GM21786 (cell line): ENCODE measurements at regions not wholly inside any gene's neighbourhood (a gene's known extent, or its start where the extent isn't known, plus 50 kb on each side); places are given as distances from the start of the nearest gene placed in this dataset.
"Not testable (repeated sequence)": the region's sequence is repeated elsewhere in the genome, so short reads cannot be mapped to it uniquely, and the experiment has no call there.

Experiments used
- ATAC-seq: cut with Tn5 transposase; IDR thresholded peaks from one replicate; pipeline ENCODE4 v1.9.1; 2021; ENCODE audit not compliant: unreplicated experiment

DNA sequence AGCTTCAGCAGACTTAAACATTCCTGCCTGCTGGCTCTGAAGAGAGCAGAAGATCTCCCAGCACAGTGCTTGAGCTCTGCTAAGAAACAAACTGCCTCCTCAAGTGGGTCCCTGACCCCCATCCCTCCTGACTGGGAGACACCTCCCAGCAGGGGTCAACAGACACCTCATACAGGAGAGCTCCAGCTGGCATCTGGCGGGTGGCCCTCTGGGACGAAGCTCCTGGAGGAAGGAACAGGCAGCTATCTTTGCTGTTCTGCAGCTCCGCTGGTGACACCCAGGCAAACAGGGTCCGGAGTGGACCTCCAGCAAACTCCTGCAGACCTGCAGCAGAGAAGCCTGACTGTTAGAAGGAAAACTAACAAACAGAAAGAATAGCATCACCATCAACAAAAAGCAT, 139.3 kb downstream of the ATXN7L3B start:
- not testable (repeated sequence) for ATAC-seq

DNA sequence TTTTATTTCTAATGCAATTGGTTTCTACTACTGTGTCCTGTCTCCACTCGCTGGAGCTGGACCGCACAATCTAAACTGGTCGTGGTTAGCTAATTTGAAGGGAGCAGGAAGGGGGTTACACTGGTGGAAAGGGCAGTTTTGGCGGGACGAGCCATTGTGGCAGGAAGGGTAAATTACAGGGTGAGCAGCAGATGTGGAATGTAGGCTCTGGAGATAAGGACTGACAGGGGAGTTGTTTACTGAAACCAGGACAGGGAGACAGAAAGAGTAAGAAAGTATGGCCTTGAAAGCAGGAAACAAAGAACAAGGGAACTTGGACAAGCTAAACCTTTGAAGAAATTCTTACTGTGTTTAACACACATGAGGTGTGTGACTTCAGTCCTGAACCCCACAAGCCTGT, 147.8 kb downstream of the ATXN7L3B start:
- no peak for ATAC-seq

DNA sequence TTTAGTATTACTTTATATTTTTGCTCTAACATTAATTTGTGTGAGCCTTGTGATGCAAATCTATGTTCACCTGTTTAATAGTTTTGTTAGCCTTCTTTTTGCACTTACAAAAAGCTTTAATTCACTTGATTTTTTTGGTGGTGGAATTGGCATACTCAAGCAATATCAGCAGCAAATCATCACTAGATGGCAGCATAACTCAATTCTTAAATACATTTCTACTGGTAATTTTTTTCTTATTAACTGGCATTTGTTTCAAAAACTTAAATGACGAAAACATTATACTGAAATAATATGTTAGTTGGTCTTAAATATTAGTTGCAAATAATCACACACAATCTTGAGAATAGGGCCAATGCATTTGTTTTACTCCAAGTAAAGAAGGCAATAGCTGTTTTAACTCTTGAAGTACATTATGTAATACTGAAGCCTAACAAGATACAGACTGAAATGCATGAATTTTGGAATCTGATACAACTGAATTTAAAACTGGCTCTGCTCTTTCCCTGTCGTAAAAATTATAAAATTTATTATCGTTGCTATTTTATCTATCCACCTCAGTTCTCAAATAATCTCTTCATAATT, 151.5 kb downstream of the ATXN7L3B start:
- no peak for ATAC-seq

DNA sequence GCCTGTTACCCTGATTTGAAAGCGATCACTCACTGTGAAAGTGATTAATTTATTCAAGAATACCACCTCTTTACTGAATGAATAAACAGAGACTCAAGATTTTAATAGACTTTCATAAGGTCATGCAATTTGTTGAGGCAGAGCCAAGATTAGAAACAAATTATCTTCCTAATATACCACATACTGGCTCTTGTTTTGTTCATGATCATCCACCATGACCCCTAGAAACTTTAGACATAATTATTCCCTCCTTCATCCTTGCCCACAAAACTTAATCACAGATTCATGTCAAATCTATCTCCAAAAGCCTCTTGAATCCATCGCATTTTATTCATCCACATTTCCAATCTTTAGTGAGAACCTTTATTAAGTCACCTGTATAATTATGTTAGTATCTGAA, 152.3 kb downstream of the ATXN7L3B start:
- ATAC-seq: no peak

DNA sequence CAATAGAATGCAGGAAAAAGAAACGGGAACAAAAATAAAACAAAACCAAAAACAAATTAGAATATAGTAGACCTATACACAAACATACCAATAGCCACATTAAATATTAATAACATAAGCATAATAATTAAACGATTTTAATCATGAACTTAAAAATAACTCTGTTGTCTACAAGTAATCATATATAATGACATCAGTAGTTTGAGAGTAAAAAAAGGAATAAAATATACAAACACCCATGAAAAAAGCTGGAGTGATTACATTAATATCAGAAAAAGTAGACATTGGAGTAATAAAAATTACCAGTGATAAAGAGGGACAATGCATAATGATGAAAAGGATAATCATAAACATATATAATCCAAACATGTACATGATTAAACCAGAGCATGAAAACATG, 181.8 kb downstream of the ATXN7L3B start:
- ATAC-seq: no peak

DNA sequence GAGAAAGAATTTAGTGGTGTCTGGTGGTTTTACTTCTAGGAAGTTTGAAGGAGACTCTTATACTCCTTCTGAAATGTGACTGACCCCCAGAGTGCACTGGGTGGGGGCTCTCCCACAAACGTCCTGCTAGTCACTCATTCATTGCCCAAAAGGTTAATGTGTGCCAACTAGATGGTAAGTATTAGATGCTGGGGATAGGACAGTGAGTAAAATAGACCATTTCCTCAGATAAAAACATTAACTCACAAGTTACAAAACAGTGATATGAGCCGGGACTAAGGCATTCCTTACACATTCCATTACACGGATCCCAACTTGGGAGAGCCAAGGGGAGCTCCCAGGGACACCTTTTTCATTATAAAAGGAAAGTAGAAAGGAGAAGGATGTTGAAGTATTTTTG, 185.1 kb downstream of the ATXN7L3B start:
- no peak for ATAC-seq

DNA sequence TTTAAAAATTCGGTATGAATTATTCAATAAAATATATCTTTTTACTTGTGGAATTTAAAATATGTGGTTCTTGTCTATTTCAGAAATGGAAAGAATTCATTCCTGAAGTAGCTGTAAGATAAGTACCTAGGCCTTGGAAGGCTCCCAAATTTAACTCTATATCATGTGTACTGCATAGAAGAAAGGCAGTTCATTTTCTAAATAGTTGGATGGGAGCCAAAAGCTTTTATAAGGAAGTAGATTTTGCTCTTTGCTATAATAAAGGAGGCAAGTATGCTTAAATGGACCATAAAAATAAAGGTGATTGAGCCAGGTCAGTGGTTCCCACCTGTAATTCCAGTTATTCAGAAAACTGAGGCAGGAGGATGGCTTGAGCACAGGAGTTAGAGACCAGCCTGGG, 187.5 kb downstream of the ATXN7L3B start:
- no peak for ATAC-seq

DNA sequence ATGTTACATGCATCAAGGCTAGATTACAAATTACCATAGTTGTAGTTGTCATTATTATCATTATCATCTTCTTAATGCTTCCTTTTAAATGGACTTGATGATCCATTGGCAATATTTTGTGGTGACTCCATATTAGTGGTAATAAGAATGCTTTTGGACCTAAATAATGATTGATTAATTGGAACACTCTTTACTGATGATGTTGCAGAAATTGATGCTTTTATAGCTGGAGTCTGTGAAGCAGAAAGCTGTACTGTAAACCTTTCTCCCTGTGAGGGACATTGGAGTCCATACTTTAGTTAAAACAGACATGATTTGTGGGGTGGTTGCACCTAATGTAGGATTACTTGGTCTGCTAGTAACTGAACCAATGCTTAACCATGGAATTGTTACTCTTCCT, 190.4 kb downstream of the ATXN7L3B start:
- ATAC-seq: no peak

DNA sequence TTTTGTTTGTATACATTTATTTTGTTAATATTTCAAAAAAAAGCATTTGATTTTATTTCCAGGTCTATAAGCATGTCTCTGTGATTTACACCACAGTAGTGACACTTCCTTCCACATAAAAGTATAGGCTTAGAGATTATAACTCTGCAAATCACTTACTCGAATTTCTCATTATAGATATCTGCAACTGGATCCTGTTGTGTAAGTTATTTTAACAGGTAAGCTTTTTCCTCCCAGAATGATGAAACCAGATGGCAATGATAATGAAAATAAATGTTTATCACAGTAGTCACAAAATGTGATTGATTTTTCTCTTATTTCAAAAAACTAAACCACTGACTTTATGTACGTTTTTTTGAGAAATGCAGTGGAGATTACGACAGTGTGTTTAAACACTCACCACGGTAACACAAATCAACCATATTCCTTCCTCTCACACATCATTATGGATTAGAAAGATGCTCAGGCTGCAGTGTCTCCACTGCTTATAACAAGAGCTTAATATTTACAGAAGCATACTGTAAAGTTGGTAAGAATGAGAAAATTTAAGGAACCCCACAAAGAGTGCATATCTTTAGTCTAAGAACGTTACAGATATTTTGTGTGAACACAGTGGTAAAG, 194.6 kb downstream of the ATXN7L3B start:
- ATAC-seq: no peak

DNA sequence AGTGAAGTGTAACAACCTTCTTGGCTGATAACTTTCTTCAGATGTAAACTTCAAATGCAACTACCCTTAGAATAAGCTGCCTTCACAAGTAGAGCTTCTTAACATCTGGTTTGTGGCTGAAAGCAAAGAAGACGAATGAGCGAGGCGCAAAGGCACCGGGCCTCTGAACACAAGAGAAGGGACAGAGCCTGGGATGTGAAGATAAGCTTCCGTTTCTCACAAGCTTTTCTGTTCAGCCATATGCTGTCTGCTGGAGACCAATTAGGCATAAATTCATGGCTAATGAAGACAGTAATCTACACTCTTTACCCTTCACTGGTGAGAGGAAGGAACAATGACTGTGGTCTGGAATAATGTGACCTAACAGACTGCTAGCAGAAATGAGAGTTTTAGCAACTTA, 195.2 kb downstream of the ATXN7L3B start:
- no peak for ATAC-seq

DNA sequence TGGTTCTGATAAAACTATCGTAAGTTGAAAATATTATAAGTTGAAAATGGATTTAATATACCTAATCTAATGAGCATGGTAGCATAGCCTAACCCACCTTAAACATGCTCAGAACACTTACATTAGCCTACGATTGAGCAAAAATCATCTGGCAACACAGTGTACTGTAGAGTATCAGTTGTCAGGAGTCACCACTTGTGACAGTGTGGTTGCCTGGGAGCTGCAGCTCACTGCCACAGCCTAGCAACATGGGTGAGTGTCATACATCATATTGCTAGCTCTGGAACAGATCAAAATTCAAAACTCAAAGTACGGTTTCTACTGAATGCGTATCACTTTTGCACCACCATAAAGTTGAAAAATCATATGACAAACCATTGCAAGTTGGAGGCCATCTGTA, 203.5 kb downstream of the ATXN7L3B start:
- no peak for ATAC-seq

DNA sequence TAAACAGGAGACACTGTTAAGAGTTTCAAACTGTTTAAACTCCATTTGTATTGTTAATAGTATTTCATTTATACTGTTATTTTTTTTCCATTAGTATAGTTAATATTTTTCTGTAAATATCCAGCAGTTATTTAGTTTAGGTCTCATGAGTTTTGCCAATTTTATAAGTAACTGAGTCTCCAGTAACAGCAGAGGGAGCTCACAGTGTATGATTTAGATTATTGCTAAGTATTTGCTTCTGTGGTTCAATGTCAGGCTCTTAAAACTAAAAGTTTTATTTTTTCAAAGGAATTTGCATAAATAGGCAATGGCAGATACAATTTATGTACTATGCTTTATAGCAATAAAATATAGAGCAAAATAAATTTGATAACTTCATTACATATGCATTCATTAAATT, 209.7 kb downstream of the ATXN7L3B start:
- no peak for ATAC-seq

DNA sequence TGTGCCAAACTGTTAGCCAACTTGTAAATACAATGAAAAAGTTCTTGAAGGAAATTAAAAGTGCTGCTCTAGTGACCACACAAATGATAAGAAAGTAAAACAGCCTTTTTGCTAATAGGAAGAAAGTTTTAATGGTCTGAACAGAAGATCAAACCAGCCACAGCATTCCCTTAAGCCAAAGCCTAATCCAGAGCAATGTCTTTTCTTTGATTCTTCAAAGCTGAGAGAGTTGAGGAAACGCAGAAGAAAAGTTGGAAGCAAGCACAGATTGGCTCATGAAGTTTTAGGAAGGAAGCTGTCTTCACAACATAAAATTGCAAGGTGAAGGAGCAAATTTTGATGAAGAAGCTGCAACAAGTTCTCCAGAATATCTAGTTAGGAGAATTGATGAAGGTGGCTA, 213.8 kb downstream of the ATXN7L3B start:
- ATAC-seq: no peak

DNA sequence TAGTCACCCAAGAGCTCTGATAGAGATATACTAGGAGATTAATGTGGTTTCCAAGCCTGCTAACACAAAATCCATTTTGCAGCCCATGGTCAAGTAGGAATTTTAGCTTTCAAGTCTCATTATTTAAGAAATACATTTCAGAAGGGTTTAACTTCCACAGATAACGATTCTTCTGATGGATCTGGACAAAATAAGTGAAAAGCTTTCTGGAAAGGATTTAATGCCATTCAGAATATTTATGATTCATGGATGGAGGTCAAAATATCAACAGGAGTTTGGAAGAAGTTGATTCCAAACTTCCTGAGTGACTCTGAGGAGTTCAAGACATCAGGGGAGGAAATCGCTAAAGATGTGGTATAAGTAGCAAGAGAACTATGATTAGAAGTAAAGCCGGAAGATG, 214.6 kb downstream of the ATXN7L3B start:
- no peak for ATAC-seq

DNA sequence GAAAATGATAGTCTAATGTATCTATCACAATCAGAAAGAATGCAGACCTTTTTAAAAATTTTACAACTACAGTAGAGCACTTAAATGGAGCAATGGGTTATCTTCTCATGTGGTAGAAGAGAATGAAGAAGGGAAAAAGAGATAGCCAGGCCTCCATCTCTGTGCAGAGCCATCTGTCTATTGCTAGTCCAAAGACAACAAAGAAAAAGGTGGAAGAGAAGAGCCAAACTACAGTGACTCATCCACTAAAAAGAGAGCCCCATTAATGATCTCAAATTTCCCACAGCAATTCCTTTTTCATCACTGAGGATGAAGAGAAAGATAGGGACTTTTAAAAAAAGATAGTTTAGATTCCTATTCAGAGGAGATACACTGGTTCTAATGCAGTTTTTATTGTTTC, 232.9 kb downstream of the ATXN7L3B start:
- no peak for ATAC-seq

DNA sequence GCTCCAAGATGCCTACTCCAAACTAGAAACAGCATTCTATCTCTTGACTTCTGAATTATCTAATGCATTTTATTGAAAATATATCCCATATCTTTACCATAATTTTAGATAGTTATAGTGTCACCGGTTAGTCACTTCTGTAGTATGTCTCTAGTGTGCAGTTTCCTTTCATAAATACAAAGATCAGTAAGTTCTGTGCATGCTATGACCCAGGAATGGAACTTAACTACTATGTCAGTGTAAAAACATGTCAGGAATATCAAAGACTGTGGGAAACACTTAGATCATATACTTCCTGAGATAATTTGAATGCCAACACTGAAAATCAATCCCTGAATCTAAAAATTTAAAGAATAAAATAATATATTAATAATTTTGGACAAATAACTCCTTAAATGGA, 237.6 kb downstream of the ATXN7L3B start:
- ATAC-seq: no peak

DNA sequence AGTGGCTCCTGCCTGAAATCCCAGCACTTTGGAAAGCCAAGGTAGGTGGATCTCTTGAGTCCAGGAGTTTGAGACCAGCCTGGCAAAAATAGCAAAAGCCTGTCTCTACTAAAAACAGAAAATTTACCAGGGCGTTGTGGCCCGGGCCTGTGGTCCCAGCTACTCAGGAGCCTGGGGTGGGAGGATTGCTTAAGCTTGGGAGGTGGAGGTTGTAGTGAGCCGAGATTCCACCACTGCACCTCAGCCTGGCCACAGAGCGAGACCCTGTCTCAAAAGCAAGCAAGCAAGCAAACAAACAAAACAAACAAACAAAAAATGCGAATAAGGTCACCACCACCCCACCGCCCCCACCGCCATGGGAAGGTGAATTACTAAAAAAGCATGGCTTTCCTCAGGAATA, 238.7 kb downstream of the ATXN7L3B start:
- no peak for ATAC-seq

DNA sequence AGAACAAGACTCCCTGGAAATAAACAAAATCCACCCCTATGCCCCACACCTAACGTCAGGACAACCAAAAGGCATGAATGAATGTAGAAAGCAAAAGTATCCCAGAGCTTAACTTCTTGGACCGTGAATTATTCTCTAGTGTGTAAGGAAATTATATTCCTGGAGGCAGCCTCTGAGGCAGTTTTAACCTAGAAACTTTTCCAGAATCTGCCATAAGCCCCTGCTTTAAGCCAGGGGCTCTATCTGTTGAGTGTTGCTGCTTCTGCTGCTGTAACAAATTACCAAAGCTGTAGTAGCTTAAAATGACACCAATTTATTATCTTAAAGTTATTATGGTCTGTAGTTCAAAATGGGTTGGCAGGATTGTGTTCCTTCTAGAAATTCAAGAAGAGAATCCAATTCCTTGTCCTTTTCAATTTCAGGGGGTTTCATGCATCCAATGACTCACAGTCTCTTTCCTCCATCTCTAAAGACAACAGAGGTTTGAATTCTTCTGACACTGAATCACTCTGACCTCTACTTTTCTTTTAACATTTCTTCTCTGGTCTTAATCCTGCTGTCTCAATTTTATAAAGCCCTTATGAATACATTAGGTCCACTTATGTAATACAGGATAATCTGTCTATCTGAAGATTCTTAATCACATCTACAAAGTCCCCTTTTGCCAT, 242.7 kb downstream of the ATXN7L3B start:
- no peak for ATAC-seq

DNA sequence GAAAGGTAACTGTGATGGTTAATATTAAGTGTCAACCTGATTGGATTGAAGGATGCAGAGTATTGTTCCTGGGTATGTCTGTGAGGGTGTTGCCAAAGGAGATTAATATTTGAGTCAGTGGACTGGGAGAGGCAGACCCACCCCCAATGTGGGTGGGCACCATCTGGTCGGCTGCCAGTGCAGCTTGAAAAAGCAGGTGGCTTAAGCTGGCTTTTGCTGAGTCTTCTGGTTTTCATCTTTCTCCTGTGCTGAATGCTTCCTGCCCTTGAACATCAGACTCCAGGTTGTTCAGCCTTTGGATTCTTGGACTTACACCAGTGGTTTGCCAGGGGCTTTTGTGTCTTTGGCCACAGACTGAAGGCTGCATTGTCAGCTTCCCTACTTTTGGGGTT, 243.2 kb downstream of the ATXN7L3B start:
- not testable (repeated sequence) for ATAC-seq

DNA sequence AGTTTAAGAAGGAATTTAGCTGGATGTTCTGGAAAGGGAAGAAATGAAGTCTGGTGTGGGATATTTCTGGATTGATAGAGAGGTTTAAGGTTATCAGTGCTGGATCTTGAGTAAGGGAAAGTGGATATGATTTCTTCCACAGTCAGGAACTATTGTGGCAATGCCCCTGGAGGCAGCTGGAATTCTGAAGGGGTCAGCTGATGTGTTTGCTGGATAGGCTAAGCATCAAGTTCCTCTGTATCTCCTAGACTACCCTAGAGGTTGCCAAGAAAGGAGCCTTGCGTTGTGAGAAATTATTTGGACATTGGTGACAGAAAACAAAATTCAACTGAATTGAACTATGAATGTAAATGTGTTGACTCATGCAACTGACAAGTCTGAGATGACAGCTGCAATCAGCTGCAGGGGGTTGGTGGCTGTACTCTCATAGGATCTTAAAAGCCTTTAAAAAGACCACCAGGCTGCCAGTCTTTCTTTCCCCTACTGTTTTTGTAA, 244.4 kb downstream of the ATXN7L3B start:
- no peak for ATAC-seq

DNA sequence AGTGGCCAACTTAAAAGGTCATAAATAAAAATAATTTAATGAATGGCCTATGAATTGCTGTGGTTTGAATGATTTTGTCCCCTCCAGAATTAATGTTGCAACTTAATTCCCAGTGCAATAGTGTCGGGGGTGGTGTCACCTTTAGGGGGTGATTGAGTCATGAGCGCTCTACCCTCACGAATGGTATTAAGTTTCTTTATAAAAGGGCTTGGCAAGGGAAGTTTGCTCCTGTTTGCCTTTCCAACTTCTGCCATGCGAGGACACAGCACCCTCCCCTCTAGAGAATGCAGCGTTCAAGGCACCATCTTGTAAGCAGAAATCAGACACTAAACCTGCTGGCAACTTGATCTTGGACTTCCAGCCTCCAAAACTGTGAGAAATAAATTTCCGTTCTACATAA, 253.3 kb downstream of the ATXN7L3B start:
- ATAC-seq: no peak

DNA sequence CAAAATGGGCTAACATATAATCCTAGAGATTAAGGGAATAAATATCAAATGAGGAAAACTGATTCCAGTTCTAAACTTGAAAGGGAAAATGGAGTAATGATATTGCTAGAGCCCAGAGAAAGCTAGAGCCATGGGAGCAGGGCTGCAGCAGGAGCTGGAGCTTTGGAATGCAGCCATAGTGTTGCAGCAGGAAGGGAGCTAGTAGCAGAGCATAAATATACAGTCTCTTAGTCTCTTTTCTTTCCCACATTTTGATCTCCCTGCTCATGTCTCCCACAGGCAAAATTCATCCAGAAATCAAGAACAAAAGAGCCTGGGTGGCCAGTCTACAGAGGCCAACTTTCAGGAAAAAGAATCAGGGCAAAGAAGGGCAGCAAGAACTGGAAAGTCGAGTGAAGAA, 253.7 kb downstream of the ATXN7L3B start:
- ATAC-seq: no peak

DNA sequence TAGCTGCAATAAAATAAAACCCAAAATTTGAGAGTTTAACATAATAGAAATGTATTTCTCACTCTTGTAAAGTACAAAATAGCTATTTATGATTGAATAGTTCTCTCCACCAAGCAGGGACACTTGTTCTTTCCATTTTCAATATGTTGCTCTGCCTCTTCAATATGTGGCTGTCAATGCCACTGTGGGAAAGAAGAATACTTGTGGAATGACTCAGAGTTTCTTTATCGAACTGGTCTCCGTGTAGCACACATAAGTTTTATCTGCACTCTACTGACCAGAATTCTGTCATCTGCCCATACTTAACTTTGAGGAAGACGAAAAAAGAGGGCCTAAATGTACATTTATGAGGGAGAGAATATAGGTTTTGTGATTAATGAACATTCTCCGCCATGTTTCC, 256.9 kb downstream of the ATXN7L3B start:
- ATAC-seq: no peak
